ENCODE measurements at regions not wholly inside any gene's neighbourhood (a gene's known extent, or its start where the extent isn't known, plus 50 kb on each side); places are given as distances from the start of the nearest gene placed in this dataset.

- TF ChIP-seq FOXJ3 (CRISPR knock-in tag; IDR thresholded peaks at IDR 0.05; ENCODE audit: borderline replicate concordance): no peak
- no peak for TF ChIP-seq GABPA (IDR thresholded peaks at IDR 0.05; ENCODE audit: low read depth, low read length)
- TF ChIP-seq GABPA (CRISPR knock-in tag; IDR thresholded peaks at IDR 0.05; ENCODE audit: low read depth): no peak
- TF ChIP-seq TBX2 (CRISPR knock-in tag; IDR thresholded peaks at IDR 0.05; ENCODE audit: borderline replicate concordance): no peak
- no peak for TF ChIP-seq ZFX (CRISPR knock-in tag; IDR thresholded peaks at IDR 0.05; ENCODE audit: low read depth)
- no peak for TF ChIP-seq NFRKB (IDR thresholded peaks at IDR 0.05)
- no peak for TF ChIP-seq CTCF (CRISPR knock-in tag; IDR thresholded peaks at IDR 0.05)
Measured at GRCh38 chr7:45242261-45242660, 84.7 kb downstream of the RAMP3 start.
